IMR-90 (cell line): ENCODE measurements at regions not wholly inside any gene's neighbourhood (a gene's known extent, or its start where the extent isn't known, plus 50 kb on each side); places are given as distances from the start of the nearest gene placed in this dataset.

Source experiments
- ATAC-seq: fragments of 200-7000 bp; cut with Tn5 transposase; 2 replicates; pipeline ENCODE4 v1.9.1; 2020; ENCODE audit warnings: low read depth, mild to moderate bottlenecking, moderate library complexity
- BruUV-seq: library from RNA; stranded (reverse); fragments of 400-500 nt; replicated peaks from 2 replicates; lab custom pipeline; 2021; lab: Mats Ljungman, UMichigan
- CTCF ChIA-PET: fragments of 300-600 bp; formaldehyde crosslinking; extraction: SDS; loops from one replicate; lab custom pipeline; 2021; ENCODE audit warnings: antibody characterized with exemption; lab: Yijun Ruan, JAX
- POLR2A ChIA-PET: fragments of 300-600 bp; sonication (Branson Sonifier 250); formaldehyde crosslinking; loops from one replicate; lab custom pipeline; 2022; ENCODE audit warnings: antibody characterized with exemption; ENCODE audit not compliant: unreplicated experiment; lab: Charles Lee
- DNase-seq: peaks from one replicate; pipeline ENCODE4 v3.0.0; 2013
- H2AFZ ChIP-seq: replicated peaks from 2 replicates; pipeline ENCODE3; 2013; ENCODE audit warnings: low read length, mild to moderate bottlenecking; ENCODE audit not compliant: poor library complexity
- H2AK5ac ChIP-seq: 2 replicates; pipeline ENCODE4 v1.6.1; 2013; ENCODE audit warnings: low read depth, low read length, inconsistent platforms
- H2AK9ac ChIP-seq: replicated peaks from 2 replicates; pipeline ENCODE3; 2013; ENCODE audit warnings: mild to moderate bottlenecking, low read depth, low read length, moderate library complexity; ENCODE audit not compliant: poor library complexity
- H2BK120ac ChIP-seq: 2 replicates; pipeline ENCODE4 v1.6.1; 2013; ENCODE audit warnings: low read depth, low read length, inconsistent platforms
- H2BK15ac ChIP-seq: 3 replicates; pipeline ENCODE4 v1.6.1; 2013; ENCODE audit warnings: low read depth, low read length, inconsistent platforms
- H2BK20ac ChIP-seq: 2 replicates; pipeline ENCODE4 v1.6.1; 2013; ENCODE audit warnings: low read depth, mild to moderate bottlenecking, inconsistent platforms, low read length, moderate library complexity
- H2BK5ac ChIP-seq: 2 replicates; pipeline ENCODE4 v1.6.1; 2013; ENCODE audit warnings: mild to moderate bottlenecking, low read depth, low read length, inconsistent platforms; ENCODE audit not compliant: poor library complexity, severe bottlenecking
- H3K14ac ChIP-seq: replicated peaks from 2 replicates; pipeline ENCODE4 v1.6.1; 2013; ENCODE audit warnings: low read depth, low read length, inconsistent platforms
- H3K18ac ChIP-seq: 2 replicates; pipeline ENCODE4 v1.6.1; 2013; ENCODE audit warnings: low read depth, low read length, control low read depth
- H3K23ac ChIP-seq: 2 replicates; pipeline ENCODE4 v1.6.1; 2013; ENCODE audit warnings: low read depth, low read length, inconsistent platforms
- H3K27ac ChIP-seq: 2 replicates; pipeline ENCODE4 v1.5.1; 2013; ENCODE audit warnings: mild to moderate bottlenecking, control low read depth, low read length; ENCODE audit not compliant: insufficient read depth
- H3K27me3 ChIP-seq: 2 replicates; pipeline ENCODE4 v1.6.1; 2013; ENCODE audit warnings: low read length; ENCODE audit not compliant: control insufficient read depth, insufficient read depth
- H3K36me3 ChIP-seq: 2 replicates; pipeline ENCODE4 v1.6.1; 2013; ENCODE audit warnings: low read length, mixed read lengths; ENCODE audit not compliant: control insufficient read depth, insufficient read depth
- H3K4ac ChIP-seq: 2 replicates; pipeline ENCODE4 v1.6.1; 2013; ENCODE audit warnings: low read depth, low read length, inconsistent platforms
- H3K4me1 ChIP-seq: 2 replicates; pipeline ENCODE4 v1.6.1; 2013; ENCODE audit warnings: low read length, mixed read lengths; ENCODE audit not compliant: control insufficient read depth, insufficient read depth
- H3K4me2 ChIP-seq: 2 replicates; pipeline ENCODE4 v1.6.1; 2013; ENCODE audit warnings: low read depth, mild to moderate bottlenecking, control low read depth, low read length, moderate library complexity
- H3K4me3 ChIP-seq: 2 replicates; pipeline ENCODE4 v1.5.1; 2013; ENCODE audit warnings: low read depth, mild to moderate bottlenecking, control low read depth, low read length, moderate library complexity; ENCODE audit not compliant: insufficient read depth
- H3K56ac ChIP-seq: 2 replicates; pipeline ENCODE4 v1.6.1; 2013; ENCODE audit warnings: low read length, inconsistent platforms; ENCODE audit not compliant: insufficient read depth; ENCODE audit errors: extremely low read depth
- H3K79me1 ChIP-seq, 2 experiments: 2 replicates each; pipeline ENCODE4 v1.6.1; 2013; ENCODE audit warnings: low read length in 2 of 2, inconsistent platforms in 1 of 2, low read depth in 1 of 2
- H3K9ac ChIP-seq: 2 replicates; pipeline ENCODE4 v1.6.1; 2013; ENCODE audit warnings: low read depth, low read length, control low read depth
- H3K9me1 ChIP-seq: 2 replicates; pipeline ENCODE4 v1.6.1; 2013; ENCODE audit warnings: low read length, inconsistent platforms; ENCODE audit not compliant: insufficient read depth
- H3K9me3 ChIP-seq: 2 replicates; pipeline ENCODE4 v1.6.1; 2013; ENCODE audit warnings: low read length; ENCODE audit not compliant: control insufficient read depth, insufficient read depth
- H4K20me1 ChIP-seq: 2 replicates; pipeline ENCODE4 v1.6.1; 2013; ENCODE audit warnings: low read length, inconsistent platforms; ENCODE audit not compliant: insufficient read depth
- H4K5ac ChIP-seq: 2 replicates; pipeline ENCODE4 v1.6.1; 2013; ENCODE audit warnings: mild to moderate bottlenecking, low read depth, low read length, control low read depth
- H4K8ac ChIP-seq, 2 experiments: 2 replicates each; pipeline ENCODE4 v1.6.1; 2013; ENCODE audit warnings: low read depth in 2 of 2, low read length in 2 of 2, control low read depth in 1 of 2, inconsistent platforms in 1 of 2
- H4K91ac ChIP-seq: 2 replicates; pipeline ENCODE4 v1.6.1; 2013; ENCODE audit warnings: low read depth, low read length, inconsistent platforms; ENCODE audit not compliant: insufficient read depth
- BHLHE40 ChIP-seq: fragments of 150-350 bp; IDR thresholded peaks from 2 replicates; pipeline ENCODE4 v1.6.1; 2016; ENCODE audit warnings: mild to moderate bottlenecking, low read depth, low read length
- CTCF ChIP-seq: conservative IDR thresholded peaks from 2 replicates; pipeline ENCODE4 v1.5.1; 2012; ENCODE audit warnings: mild to moderate bottlenecking, low read depth, low read length, improper control_type of control experiment
- RAD21 ChIP-seq: IDR thresholded peaks from 2 replicates; pipeline ENCODE4 v1.6.1; 2012; ENCODE audit warnings: low read length, improper control_type of control experiment
- RCOR1 ChIP-seq: IDR thresholded peaks from 2 replicates; pipeline ENCODE4 v1.6.1; 2012; ENCODE audit warnings: mild to moderate bottlenecking, low read length, improper control_type of control experiment; ENCODE audit not compliant: insufficient replicate concordance
- USF2 ChIP-seq: fragments of 150-350 bp; IDR thresholded peaks from 2 replicates; pipeline ENCODE4 v1.6.1; 2017; ENCODE audit warnings: mild to moderate bottlenecking, antibody characterized with exemption, low read length, low read depth
- WGBS, 2 experiments: methylation state at CpG; one replicate each; pipeline versions ENCODE4 v1.1.5 to v1.1.7; 2013; ENCODE audit warnings: missing lambda C conversion rate in 2 of 2; ENCODE audit not compliant: insufficient read length in 1 of 2; ENCODE audit errors: extremely low coverage in 2 of 2; 5-methylcytosine and 5-hydroxymethylcytosine counted together
- dilution Hi-C: fragments of 300-500 bp; cut with HindIII; formaldehyde crosslinking; loops from one replicate; pipeline ENCODE4 v1.14.3; 2018; ENCODE audit warnings: low sequenced_read_pairs; ENCODE audit not compliant: unreplicated experiment
- in situ Hi-C: fragments of 300-500 bp; cut with MboI; formaldehyde crosslinking; loops from 3 replicates; pipeline ENCODE4 v1.14.3; 2019; ENCODE audit warnings: low sequenced_read_pairs, inconsistent platforms, mixed read lengths
- intact Hi-C: fragments of 100-400 bp; cut with micrococcal nuclease; formaldehyde crosslinking; loops from 2 replicates; pipeline ENCODE4 v1.10.0; 2022

GRCh38 chr2:234731236-234731635 is 220.6 kb upstream of the SH3BP4 start:
- in situ Hi-C loops (no loop called here), dilution Hi-C loops (no loop called here), intact Hi-C loops (no loop called here)
- no peak overlapping the region for H3K56ac ChIP-seq
- no peaks in the 10 kb centered on the region for H3K27me3 ChIP-seq
- H3K4me1 ChIP-seq: no peaks in the 10 kb centered on the region
- H4K8ac ChIP-seq: no peak overlapping the region
- TF ChIP-seq USF2 (no peak), BHLHE40 (no peak), CTCF (no peak), RCOR1 (no peak), RAD21 (no peak)
- H2BK15ac ChIP-seq: 0 out of 3 replicates have a peak overlapping the region, but pooled peaks have one; percentile 13
- H4K20me1 ChIP-seq: no peaks in the 10 kb centered on the region
- no peak overlapping the region for H2AFZ ChIP-seq
- H2BK20ac ChIP-seq: no peak overlapping the region
- H4K91ac ChIP-seq: no peak overlapping the region
- no peak overlapping the region for H4K5ac ChIP-seq
- no peak overlapping the region for H3K27ac ChIP-seq
- no peaks in the 10 kb centered on the region for H3K9me1 ChIP-seq
- H2BK120ac ChIP-seq: no peak overlapping the region
- no peak overlapping the region for H2BK5ac ChIP-seq
- no peak overlapping the region for H3K9ac ChIP-seq
- no peak for ATAC-seq
- H3K23ac ChIP-seq: no peak overlapping the region
- H3K4ac ChIP-seq: no peak overlapping the region
- ChIA-PET POLR2A (no interaction called here), CTCF (no interaction called here)
- no peak overlapping the region for H3K14ac ChIP-seq
- no peak overlapping the region for H3K18ac ChIP-seq
- BruUV-seq: no TSS peak
- no peak overlapping the region for H2AK9ac ChIP-seq
- no peak overlapping the region for H2AK5ac ChIP-seq
- 100% methylated on average over 4 of the region's 6 CpGs; no CpG with 5 or more reads in 1 of the 2 experiments for WGBS, 2 experiments
- H3K79me1 ChIP-seq: no peaks in the 10 kb centered on the region
- peaks cover 3% of the 10 kb centered on the region for H3K9me3 ChIP-seq
- H3K36me3 ChIP-seq: no peaks in the 10 kb centered on the region
- H3K4me3 ChIP-seq: no peak overlapping the region
- DNase-seq: no peak
- no peak overlapping the region for H3K4me2 ChIP-seq
